ENCODE measurements at regions not wholly inside any gene's neighbourhood (a gene's known extent, or its start where the extent isn't known, plus 50 kb on each side); places are given as distances from the start of the nearest gene placed in this dataset.

DNA sequence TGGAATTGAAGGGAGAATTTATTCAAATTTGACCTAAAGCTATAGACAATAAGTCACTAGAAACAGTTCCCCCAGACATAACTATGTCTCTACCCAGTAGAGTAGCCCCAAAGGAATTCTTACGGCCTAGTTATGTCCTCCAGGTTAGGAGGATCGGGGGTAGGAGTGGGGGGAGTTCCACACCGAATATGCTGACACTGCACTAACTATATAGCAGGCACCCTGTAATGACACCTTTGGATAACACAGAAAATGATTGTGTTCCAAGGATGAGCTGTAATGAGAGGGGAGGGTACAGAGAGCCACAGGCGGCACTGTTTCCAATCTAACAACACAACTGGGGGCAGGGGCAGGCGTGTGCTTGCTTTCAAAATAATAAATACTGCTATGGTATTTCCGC, 376.2 kb upstream of the RORA start:
- Histone ChIP-seq H3K9me3 (ENCODE audit: control insufficient read depth, low read length) (no peaks in the 10 kb centered on the region), H3K27ac (ENCODE audit: low read depth, low read length) (no peak overlapping the region), H3K9ac (ENCODE audit: extremely low read depth, low read length, poor library complexity, severe bottlenecking) (no peak overlapping the region), H3K36me3 (ENCODE audit: control insufficient read depth, insufficient read depth, low read length) (no peaks in the 10 kb centered on the region), H3K4me1 (ENCODE audit: control insufficient read depth, insufficient read depth, low read length) (no peaks in the 10 kb centered on the region), H3K27me3 (ENCODE audit: control insufficient read depth, insufficient read depth, low read length, poor library complexity, severe bottlenecking) (no peaks in the 10 kb centered on the region), H3K4me3 (ENCODE audit: low read length) (no peak overlapping the region)
- no peak overlapping the region for H3K4me3 Mint-ChIP-seq
- 81 to 90% methylated on average over 3 to 6 of the region's 6 CpGs for WGBS, 2 experiments (ENCODE audit: insufficient coverage in 1 of 2, insufficient read length in 1 of 2)
- DNase-seq, result no peak
- H3K27ac Mint-ChIP-seq, result no peak overlapping the region
- H3K9me3 Mint-ChIP-seq, result no peaks in the 10 kb centered on the region
- H3K4me1 Mint-ChIP-seq, result no peaks in the 10 kb centered on the region
- TF ChIP-seq, protein P1, sequence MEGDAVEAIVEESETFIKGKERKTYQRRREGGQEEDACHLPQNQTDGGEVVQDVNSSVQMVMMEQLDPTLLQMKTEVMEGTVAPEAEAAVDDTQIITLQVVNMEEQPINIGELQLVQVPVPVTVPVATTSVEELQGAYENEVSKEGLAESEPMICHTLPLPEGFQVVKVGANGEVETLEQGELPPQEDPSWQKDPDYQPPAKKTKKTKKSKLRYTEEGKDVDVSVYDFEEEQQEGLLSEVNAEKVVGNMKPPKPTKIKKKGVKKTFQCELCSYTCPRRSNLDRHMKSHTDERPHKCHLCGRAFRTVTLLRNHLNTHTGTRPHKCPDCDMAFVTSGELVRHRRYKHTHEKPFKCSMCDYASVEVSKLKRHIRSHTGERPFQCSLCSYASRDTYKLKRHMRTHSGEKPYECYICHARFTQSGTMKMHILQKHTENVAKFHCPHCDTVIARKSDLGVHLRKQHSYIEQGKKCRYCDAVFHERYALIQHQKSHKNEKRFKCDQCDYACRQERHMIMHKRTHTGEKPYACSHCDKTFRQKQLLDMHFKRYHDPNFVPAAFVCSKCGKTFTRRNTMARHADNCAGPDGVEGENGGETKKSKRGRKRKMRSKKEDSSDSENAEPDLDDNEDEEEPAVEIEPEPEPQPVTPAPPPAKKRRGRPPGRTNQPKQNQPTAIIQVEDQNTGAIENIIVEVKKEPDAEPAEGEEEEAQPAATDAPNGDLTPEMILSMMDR (conservative IDR thresholded peaks at IDR 0.05), result no peak
- no peaks in the 10 kb centered on the region for H3K36me3 Mint-ChIP-seq (ENCODE audit: low read depth)
- H3K27me3 Mint-ChIP-seq (ENCODE audit: insufficient read depth), result no peaks in the 10 kb centered on the region

DNA sequence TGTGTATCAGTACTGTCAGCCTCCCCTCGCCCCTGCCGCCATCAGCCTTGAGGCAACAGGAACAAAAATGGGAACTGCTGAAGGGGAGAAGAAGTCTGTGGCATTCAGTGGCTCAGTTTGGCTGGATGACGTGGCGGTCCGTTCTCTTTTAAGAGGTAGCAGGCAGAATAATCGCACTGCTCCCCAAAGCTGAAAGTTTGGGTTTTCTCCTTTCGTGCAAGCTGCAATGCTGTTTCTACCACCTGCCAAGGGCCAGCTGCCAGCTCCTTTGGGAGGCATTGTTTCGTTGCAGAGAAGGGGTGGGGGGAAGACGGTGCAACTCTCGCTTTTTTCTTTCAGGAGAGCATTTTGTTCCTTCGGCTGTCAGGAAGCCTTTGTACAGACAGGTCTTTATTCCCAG, 369.6 kb upstream of the RORA start:
- Histone ChIP-seq H3K4me1 (ENCODE audit: control insufficient read depth, insufficient read depth, low read length) (no peaks in the 10 kb centered on the region), H3K27ac (ENCODE audit: low read depth, low read length) (peak overlapping the region; percentile 59), H3K36me3 (ENCODE audit: control insufficient read depth, insufficient read depth, low read length) (no peaks in the 10 kb centered on the region), H3K27me3 (ENCODE audit: control insufficient read depth, insufficient read depth, low read length, poor library complexity, severe bottlenecking) (no peaks in the 10 kb centered on the region), H3K9me3 (ENCODE audit: control insufficient read depth, low read length) (no peaks in the 10 kb centered on the region), H3K4me3 (ENCODE audit: low read length) (no peak overlapping the region), H3K9ac (ENCODE audit: extremely low read depth, low read length, poor library complexity, severe bottlenecking) (no peak overlapping the region)
- H3K27me3 Mint-ChIP-seq (ENCODE audit: insufficient read depth), result no peaks in the 10 kb centered on the region
- TF ChIP-seq, protein P1 (conservative IDR thresholded peaks at IDR 0.05), result no peak
- no peaks in the 10 kb centered on the region for H3K9me3 Mint-ChIP-seq
- no peak for DNase-seq
- no peaks in the 10 kb centered on the region for H3K36me3 Mint-ChIP-seq (ENCODE audit: low read depth)
- WGBS, 2 experiments (ENCODE audit: insufficient coverage in 1 of 2, insufficient read length in 1 of 2), result 79 to 83% methylated on average over 11 of the region's 11 CpGs
- no peaks in the 10 kb centered on the region for H3K4me1 Mint-ChIP-seq
- H3K27ac Mint-ChIP-seq, result no peak overlapping the region
- no peak overlapping the region for H3K4me3 Mint-ChIP-seq

DNA sequence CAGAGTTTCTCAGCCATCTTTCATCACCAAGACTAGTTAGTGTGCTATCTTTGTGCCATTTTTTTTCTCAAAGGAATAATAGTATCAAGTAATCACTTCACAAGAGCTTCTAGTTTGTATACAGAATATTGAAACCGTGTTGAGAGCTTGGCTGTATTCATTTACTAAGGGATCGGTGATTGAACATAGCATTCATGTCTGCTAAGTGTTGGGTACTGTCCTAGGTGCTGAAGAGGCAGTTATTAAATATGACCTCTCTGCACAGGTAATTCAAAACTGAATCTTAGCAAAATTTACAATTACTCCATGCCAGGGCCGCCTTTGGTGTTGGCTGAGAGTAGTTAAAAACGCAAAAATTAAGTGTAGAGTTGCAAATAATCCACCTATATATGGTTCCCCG, 355.3 kb upstream of the RORA start:
- peaks cover 11% of the 10 kb centered on the region for H3K9me3 Mint-ChIP-seq
- no peak for DNase-seq
- no peak overlapping the region for H3K27ac Mint-ChIP-seq
- Histone ChIP-seq H3K9ac (ENCODE audit: extremely low read depth, low read length, poor library complexity, severe bottlenecking) (no peak overlapping the region), H3K4me1 (ENCODE audit: control insufficient read depth, insufficient read depth, low read length) (no peaks in the 10 kb centered on the region), H3K9me3 (ENCODE audit: control insufficient read depth, low read length) (no peaks in the 10 kb centered on the region), H3K4me3 (ENCODE audit: low read length) (no peak overlapping the region), H3K27ac (ENCODE audit: low read depth, low read length) (no peak overlapping the region), H3K27me3 (ENCODE audit: control insufficient read depth, insufficient read depth, low read length, poor library complexity, severe bottlenecking) (no peaks in the 10 kb centered on the region), H3K36me3 (ENCODE audit: control insufficient read depth, insufficient read depth, low read length) (no peaks in the 10 kb centered on the region)
- TF ChIP-seq, protein P1 (conservative IDR thresholded peaks at IDR 0.05), result no peak
- peaks cover 3% of the 10 kb centered on the region for H3K4me1 Mint-ChIP-seq
- H3K36me3 Mint-ChIP-seq (ENCODE audit: low read depth), result no peaks in the 10 kb centered on the region
- H3K4me3 Mint-ChIP-seq, result no peak overlapping the region
- H3K27me3 Mint-ChIP-seq (ENCODE audit: insufficient read depth), result no peaks in the 10 kb centered on the region
- 85 to 86% methylated on average over 5 of the region's 5 CpGs for WGBS, 2 experiments (ENCODE audit: insufficient coverage in 1 of 2, insufficient read length in 1 of 2)

Measured in endodermal cell (in vitro differentiated cells).